HL-60/S4 treated with retinoic acid at 250 ng/mL for 4 days and 3 days (cell line): ENCODE measurements at regions not wholly inside any gene's neighbourhood (a gene's known extent, or its start where the extent isn't known, plus 50 kb on each side); places are given as distances from the start of the nearest gene placed in this dataset.

Experiments used
- in situ Hi-C: fragments of 300-500 bp; cut with MboI; formaldehyde crosslinking; loops from 2 replicates; pipeline ENCODE4 v1.7.0; 2022; ENCODE audit warnings: low sequenced_read_pairs

DNA sequence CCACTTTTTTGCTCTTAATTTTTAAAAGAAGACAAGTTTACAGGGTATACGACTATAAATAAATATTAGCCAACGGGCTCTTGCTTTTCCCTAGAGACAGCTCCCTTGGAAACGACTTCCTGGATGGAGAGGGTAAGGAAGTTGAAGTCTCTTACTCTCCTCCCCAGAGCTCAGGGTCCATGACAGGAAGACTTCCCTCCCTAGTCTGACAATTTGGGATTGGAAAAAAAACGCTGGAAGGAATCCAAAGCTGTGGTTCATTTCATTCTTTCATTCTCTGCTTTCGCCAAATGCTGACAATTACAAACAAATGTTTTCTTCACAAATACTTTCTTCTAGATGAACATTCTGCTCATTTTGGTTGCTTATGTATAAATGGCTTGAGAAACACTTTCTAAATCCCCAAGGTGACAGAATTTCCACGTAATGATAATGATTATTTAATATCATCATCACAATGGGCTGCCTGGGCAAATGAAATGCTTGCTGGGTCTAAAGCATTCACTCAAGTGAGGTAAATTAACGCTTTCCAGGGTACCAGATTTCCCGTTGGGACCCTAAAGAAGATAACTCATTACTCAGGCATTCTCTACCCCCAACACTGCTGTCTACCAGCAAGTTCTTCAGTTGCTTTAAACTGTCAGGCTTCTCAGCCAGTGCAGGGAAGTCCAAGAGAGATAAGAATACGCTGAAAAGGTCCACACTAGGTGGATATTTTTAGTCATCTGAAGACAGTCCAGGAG is 139.8 kb upstream of the SLC30A5 start:
- in situ Hi-C loops, result no loop called here

DNA sequence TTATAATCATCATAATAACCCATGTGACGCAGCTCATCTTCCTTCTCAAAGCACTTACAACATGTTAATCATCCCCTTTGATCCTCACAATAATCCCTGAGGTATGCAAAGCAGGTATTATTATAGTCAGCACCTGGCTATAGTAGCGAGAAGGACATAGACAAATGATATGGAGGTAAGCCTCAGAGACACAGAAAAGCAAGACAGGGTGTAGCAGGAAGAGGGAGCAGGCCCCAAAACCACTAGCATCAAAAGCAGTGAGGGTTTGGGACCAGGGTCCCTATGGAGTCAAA is 139.2 kb upstream of the SLC30A5 start:
- in situ Hi-C loops, result no loop called here

DNA sequence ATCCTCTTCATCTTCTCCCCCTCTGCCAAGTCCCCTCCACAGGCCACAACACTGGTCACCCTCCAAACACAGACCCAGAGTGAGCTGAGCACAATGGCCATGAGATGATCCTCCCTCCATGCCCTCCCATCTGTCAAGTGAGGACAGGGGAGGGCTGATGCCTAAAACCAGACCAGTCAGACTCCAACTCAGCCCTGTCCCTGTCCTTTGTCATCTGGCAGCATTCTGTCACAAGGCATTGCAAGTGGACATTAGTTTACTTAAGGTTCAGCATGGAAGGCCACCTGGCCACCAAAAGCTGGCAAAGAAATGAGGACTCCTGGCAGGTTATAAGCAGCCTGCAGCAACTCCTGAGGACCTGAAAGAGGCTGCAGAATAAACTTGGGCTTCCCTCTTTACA is 136.2 kb upstream of the SLC30A5 start:
- in situ Hi-C loops, result no loop called here

DNA sequence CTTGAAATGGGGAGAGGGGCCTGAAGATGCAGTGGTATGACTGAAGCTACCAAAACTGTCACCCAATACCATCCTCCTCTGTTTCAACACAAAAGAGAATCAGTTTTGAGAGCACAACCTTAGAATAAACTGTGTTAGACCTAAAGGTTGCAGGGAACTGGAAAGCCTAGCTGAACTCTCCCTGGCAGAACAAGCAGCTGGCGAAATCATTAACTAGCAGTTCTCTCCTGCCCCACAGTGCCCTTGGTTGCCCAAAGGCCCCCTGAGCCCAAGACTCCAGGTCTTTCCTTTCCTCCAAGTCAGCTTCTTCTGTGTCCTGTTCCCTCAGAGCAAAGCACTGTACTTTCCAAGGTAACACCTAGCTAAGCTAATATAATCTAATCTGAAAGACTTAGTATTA is 135.4 kb upstream of the SLC30A5 start:
- in situ Hi-C loops, result no loop called here

DNA sequence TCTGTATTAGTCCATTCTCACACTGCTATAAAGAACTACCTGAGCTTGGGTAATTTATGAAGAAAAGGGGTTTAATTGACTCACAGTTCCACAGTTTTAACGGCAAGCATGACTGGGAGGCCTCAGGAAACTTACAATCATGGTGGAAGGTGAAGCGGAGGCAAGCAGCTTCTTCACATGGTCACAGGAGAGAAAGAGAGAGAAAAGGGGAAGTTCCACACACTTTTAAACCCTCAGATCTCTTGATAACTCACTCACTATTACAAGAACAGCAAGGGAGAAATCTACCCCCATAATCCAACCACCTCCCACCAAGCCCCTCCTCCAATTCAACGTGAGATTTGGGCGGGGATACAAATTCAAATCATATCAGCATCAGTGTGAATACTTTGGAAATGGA is 133.4 kb upstream of the SLC30A5 start:
- in situ Hi-C loops, result no loop called here

DNA sequence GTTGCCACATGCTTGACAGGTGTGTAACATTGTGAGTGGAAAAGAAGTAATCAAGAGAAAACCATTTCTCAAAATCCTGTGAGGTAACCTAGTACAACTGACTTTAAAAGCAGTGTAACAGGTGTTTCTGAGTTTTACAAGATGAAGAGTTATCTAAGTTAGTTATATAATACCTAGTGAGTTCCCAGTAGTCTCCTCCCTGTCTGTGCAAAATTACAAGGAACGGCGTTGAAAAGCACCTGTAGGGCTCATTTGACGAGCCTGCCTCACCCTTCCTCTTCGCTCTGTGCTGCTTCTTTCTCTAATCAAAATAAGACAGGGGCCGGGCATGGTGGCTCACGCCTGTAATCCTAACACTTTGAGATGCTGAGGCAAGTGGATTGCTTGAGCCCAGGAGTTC is 132.9 kb upstream of the SLC30A5 start:
- in situ Hi-C loops, result no loop called here

DNA sequence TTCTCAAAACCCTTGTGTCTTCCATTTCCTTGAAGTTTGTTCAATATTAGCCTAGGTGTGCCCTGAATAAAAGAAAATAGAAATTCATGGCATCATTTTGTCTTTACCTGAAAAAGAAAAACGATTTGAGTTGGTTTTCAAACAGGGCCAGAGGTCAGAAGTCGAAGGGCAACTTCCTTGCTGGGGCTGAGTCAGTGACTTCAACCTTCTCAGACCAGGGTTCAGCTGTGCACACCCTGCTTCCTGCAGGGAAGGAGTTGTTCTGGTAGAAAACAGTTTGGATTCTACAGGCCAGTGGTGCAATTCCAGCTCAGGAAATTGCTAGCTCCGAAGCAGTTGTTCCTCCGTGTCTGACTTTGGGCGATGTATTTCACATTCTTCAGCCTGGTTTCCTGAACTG is 132.1 kb upstream of the SLC30A5 start:
- in situ Hi-C loops, result no loop called here

DNA sequence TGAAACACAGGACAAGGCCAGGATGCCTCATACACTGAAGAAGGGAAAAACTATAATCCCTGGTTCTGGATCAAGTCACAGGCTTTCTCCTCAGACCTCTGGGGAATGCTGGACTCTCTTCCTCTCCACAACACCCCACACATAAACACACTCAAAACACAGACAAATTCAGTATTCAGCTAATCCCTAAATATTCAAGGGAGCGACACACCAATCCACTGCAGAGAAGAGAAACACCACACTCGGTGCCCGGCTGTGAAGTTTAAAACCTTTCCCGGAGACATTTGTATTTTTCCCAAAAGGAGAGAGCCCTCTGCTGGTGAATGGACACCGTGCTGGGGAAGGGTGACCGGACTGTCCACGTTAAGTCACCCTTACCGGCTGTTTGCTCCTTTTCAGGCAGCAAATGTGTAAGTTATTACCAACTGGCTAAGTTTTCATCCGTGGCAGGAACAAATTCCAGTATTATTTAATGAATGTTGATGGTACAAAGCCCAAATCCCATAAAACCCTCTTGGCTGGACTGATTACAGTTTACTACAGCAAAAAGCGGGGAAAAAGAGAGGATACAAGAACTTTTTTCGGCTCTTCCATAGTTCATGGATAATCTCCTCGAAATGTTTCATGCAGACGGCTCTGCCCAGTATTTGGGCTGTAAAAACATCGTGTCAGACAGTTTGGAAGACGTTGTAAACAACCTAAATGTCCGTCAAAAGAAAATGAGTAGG is 130.9 kb upstream of the SLC30A5 start:
- in situ Hi-C loops, result no loop called here

DNA sequence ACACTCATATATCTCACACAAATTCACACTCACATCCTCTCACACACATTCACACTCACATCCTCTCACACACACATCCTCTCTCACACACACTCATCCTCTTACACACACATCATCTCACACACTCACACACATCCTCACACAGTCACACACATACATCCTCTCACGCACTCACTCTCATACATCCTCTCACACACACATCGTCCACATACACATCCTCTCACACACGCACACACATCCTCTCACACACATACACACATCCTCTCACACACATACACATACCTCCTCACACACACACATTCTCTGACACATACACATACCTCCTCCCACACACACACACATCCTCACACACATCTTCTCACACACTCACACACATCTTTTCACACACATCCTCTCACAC is 129.1 kb upstream of the SLC30A5 start:
- in situ Hi-C loops, result no loop called here

DNA sequence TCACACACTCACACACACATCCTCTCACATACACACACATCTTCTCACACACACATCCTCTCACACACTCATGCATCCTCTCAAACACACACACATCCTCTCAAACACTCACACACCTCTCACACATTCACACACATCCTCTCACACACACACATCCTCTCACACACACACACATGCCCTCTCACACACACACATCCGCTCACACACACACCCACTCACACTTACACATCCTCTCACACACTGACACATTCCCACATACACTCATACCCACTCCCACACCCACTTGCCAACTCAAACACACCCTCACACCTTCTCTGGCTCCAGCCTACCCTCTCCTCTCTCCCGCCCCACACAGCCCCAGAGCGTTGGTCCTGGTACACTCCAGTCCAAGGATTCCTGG is 127.9 kb upstream of the SLC30A5 start:
- in situ Hi-C loops, result no loop called here

DNA sequence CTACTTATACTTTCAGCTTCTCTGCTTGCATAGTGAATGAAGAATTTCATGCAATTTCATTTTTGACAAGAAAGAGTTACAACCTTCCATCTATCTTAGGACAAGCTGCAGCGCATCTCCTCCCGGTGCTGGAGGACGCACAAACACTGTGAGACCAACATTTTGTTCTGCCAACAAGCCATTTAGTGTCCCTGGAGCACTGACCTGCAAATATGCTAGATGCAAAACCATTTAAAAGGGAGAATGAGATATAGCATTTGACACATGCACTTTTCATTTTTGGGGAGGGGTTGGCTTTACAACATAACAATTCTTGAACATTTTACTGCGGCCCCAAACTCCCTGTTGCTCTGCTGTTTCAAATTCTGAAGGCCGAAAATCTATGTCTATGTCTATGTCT is 127.2 kb upstream of the SLC30A5 start:
- in situ Hi-C loops, result no loop called here

DNA sequence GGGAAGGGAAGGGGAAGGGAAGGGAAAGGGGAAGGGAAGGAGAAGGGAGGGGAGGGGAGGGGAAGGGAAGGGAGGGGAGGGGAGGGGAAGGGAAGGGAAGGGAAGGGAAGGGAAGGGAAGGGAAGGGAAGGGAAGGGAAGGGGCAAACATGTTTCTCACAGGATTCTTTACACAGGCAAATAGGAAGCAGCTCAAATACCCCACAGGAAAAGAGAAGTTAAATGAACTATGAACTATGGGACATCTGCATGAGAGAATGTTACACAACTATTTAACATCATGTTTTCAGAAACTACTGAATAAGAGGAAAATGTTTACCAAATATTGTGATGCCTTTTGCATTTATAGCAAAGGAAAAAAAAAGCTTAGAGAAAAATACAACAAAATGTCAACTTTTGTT is 125.4 kb upstream of the SLC30A5 start:
- in situ Hi-C loops, result no loop called here

DNA sequence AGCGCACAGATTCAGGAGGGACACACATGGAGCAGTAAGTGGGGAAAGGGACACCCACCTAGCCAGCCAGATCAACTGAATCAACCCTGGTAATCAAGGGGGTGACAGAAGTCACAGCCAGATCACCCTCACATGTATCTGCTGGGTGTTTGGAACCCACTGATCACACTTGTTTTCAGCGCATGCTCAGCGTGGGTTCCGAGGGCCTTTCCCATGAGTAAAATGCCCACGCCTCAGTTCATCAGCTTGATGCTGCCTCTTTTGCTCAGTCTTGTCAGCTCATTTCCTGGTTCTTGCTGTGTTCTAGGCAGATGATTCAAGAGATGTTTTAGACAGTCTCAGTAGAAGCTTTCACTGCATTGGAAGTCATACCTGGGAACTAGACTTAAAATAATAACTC is 123.2 kb upstream of the SLC30A5 start:
- in situ Hi-C loops, result no loop called here

DNA sequence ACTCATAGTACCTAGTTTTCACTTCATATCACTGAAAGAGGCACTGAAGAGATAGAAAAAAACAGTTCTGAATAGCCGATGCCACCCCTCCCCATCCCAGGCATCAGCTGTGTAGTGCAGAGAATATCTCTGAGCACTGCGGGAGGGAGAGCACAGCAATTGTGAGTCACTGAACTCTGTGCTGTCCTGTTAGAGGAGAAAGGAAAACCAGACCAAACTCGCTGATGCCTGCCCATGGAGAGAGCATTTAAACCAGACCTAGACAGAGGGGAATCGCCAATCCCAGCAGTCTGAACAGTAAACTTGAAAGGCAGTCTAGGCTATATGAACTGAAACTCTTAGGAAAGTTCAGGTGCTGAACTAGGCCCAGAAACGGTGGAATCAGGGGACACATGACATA is 120.1 kb upstream of the SLC30A5 start:
- in situ Hi-C loops, result no loop called here

DNA sequence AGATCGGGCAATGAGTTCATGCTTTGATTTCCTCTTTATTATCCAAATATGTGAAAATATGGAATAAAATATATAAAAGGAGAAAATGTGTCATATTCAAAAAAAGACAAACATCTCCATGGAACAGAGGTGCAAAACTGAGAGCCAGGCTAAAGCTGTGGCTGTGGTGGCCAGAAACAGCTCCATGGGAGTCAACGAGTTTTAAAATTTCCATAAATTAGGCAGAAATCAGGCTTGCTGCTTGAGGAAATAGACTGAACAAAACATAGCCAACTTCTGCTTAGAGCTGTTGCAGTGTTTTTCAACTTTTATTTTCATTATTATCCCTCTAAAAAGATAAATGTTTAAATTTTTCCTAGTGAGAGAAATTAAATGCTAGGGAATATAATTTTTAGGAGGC is 110.8 kb upstream of the SLC30A5 start:
- in situ Hi-C loops, result no loop called here

DNA sequence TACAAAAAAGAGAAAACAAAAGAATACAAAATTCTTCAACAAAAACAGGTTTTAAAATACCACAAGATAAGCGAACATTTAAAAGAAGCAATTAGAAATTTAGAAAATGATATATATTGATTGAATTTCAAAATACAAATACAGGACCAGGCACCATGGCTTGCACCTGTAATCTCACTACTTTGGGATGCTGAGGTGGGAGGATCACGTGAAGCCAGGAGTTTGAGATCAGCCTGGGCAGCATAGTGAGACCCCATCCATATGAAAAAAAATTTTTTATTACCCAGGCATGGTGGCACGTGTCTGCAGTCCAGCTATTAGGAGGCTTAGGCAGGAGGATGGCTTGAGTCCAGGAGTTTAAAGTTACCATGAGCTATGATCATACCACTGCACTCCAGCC is 109.9 kb upstream of the SLC30A5 start:
- in situ Hi-C loops, result no loop called here

DNA sequence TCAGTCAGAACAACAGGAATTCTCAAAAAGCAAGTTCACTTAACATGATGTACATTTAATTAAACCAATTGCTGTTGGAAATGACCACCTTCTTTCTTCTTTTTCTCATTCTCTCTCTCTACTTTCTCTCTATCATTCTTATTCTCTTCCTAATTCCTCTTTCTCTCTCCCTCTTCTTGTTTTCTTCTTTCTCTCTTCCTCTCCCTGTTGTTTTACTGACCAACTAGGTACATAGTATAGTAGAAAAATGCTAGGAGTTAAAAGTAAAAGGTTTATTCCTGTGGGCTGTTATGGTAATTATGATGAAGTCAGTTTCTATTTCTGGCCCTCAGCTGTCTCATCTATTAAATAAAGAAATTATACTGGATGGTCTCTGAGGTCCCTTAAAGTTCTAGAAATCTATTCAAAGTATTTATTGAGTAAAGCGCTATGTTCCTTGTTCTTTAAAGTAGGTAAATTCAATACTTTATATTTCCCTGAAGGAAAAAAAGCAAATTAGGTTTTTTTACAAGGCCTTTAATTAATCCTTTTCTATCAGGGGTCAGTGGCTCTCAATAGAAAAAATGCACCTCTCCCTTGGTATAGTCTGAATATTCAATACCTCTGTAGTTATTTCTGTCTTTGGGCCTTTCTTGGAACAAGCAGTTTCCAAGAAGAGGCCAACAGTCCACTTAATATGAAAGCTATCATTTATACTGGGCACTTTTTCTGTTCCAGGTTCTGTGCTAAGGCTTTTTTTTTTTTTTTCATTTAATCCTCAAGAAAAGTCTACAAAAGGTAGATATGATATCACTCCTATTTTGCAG is 102.3 kb upstream of the SLC30A5 start:
- in situ Hi-C loops, result no loop called here

DNA sequence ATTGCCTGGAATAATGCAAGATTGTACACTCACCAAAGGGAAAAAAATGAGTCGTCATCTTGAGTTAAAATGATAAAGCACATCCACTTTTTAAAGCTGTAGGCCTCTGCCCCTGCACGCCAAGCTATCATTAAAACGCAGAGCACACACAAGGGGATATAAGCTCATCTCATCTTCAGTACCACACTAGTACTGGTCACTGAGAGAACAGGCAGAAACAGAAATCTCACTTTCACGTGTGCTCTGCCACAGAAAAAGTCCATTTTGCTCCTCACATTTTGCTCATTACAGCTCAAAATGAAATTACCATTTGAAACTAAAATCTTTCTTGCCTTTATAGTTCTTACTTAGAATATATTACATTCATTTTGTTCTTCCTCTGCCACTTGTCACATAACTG is 99.2 kb upstream of the SLC30A5 start:
- in situ Hi-C loops, result no loop called here

DNA sequence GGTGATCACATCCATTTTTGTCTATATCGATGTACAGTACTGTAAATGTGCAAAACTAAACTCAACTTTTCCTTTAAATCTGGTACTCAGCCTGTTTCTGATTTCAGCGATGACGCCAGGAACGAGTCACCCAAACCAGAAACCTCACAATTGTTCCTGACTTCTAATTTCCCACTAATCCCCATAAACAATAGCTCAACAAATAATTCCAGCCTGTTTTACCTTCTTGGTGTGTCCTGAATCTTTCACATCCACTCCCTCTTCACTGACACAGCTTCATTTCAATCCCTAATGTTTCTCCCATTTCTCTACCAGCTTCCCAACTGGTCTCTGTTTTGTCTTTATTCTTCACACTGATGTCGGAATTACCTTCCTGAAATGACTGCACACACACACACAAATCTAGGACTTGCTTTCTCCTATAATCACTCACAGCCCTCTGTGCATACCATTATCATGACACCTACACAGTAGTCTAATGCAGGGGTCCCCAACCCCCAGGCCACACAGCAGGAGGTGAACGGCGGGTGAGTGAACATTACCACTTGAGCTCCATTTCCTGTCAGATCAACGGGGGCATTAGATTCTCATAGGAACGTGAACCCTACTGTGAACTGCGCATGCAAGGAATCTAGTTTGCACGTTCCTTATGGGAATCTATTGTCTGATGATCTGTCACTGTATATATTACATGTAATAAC is 97.8 kb upstream of the SLC30A5 start:
- in situ Hi-C loops, result no loop called here

DNA sequence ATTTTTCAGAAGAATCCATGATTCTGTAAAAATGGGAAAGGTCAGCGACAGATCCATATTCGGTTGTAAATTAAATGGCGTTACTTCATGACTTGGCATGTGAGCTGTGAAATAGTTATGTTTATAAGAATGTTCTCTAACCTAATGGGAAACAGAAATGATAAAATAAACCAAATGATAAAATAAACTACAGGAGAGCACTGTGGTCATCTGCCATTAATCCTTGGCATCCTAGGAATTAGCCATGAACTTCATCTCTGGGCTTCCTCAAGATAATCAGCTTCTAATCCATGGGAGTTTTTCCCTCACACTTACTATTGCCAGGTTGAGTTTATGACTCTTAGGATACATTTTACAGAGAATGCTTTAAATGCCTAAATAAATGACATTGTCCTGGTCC is 94.6 kb upstream of the SLC30A5 start:
- in situ Hi-C loops, result no loop called here

DNA sequence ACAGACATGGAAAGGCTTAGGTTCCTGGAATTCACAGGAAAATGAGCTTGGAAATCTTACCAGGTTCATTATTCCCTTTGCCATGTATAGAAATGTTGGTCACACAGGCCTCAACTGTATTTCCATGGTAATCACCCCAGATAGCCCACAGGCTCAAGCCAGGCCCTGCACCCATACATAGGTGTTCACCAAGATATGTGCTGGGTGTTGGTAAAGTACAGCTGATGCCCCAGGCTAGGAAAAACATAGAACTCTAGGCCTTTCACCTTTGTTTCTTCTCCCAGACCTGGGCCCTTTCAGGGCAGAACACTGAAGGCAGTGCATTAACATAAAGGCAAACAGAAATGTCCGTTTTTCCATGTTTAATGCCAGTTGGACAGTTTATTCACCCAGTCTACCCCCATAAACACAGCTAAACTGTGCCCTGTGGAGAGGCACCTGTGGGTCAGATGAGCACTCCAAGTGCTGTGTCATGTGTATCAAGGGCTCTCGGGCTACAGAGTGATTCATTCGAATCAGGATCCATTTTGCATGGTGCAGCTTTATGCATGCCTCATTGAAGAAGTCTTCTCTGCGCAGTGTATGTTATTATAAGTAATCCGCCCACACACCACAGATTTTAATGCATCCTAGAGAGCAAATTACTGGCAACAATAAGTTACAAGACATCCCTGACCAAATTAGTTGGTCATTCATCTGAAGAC is 93.4 kb upstream of the SLC30A5 start:
- in situ Hi-C loops, result no loop called here
